SK-N-SH treated with all-trans-retinoic acid at 6 μM for 48 hours (cell line): ENCODE measurements at regions not wholly inside any gene's neighbourhood (a gene's known extent, or its start where the extent isn't known, plus 50 kb on each side); places are given as distances from the start of the nearest gene placed in this dataset.

ENCODE experiments used
- ATAC-seq: fragments of 200-7000 bp; cut with Tn5 transposase; 3 replicates; pipeline ENCODE4 v1.9.1; 2020; ENCODE audit warnings: mild to moderate bottlenecking, moderate library complexity
- ARNTL ChIP-seq: fragments of 450-650 bp; formaldehyde crosslinking; IDR thresholded peaks from 2 replicates; pipeline ENCODE4 v1.5.0; 2020; ENCODE audit warnings: low read depth, mild to moderate bottlenecking, moderate library complexity, borderline replicate concordance
- BACH2 ChIP-seq: fragments of 250-450 bp; sonication (Bioruptor Pico); IDR thresholded peaks from 2 replicates; pipeline ENCODE4 v1.9.0; 2021; ENCODE audit warnings: mild to moderate bottlenecking, borderline replicate concordance
- CSDC2 ChIP-seq: fragments of 250-450 bp; sonication (Bioruptor Pico); IDR thresholded peaks from 2 replicates; pipeline ENCODE4 v1.5.0; 2020; ENCODE audit warnings: mild to moderate bottlenecking, moderate library complexity
- CSRNP3 ChIP-seq: fragments of 250-450 bp; sonication (Bioruptor Pico); IDR thresholded peaks from 2 replicates; pipeline ENCODE4 v1.5.1; 2021; ENCODE audit warnings: mild to moderate bottlenecking, moderate library complexity
- ESRRG ChIP-seq: fragments of 250-450 bp; sonication (Bioruptor Pico); IDR thresholded peaks from 2 replicates; pipeline ENCODE4 v1.6.1; 2021; ENCODE audit warnings: mild to moderate bottlenecking
- GLIS3 ChIP-seq: fragments of 250-450 bp; sonication (Bioruptor Pico); IDR thresholded peaks from 2 replicates; pipeline ENCODE4 v1.5.0; 2020; ENCODE audit warnings: mild to moderate bottlenecking, moderate library complexity
- ISL1 ChIP-seq: fragments of 250-450 bp; sonication (Bioruptor Pico); IDR thresholded peaks from 2 replicates; pipeline ENCODE4 v2.1.2; 2022; ENCODE audit warnings: mild to moderate bottlenecking, moderate library complexity
- PATZ1 ChIP-seq: fragments of 250-450 bp; sonication (Bioruptor Pico); IDR thresholded peaks from 2 replicates; pipeline ENCODE4 v1.8.0; 2020; ENCODE audit warnings: mild to moderate bottlenecking, moderate library complexity, borderline replicate concordance
- PPARA ChIP-seq: fragments of 250-450 bp; sonication (Bioruptor Pico); IDR thresholded peaks from 2 replicates; pipeline ENCODE4 v1.5.0; 2020; ENCODE audit warnings: mild to moderate bottlenecking, borderline replicate concordance
- RARB ChIP-seq: fragments of 250-450 bp; sonication (Bioruptor Pico); IDR thresholded peaks from 2 replicates; pipeline ENCODE4 v1.8.0; 2021; ENCODE audit warnings: mild to moderate bottlenecking, moderate library complexity
- SNAI2 ChIP-seq: fragments of 250-450 bp; sonication (Bioruptor Pico); IDR thresholded peaks from 2 replicates; pipeline ENCODE4 v1.5.0; 2020; ENCODE audit warnings: mild to moderate bottlenecking, moderate library complexity
- TCF4 ChIP-seq: fragments of 250-450 bp; sonication (Bioruptor Pico); IDR thresholded peaks from 2 replicates; pipeline ENCODE4 v1.8.0; 2021; ENCODE audit warnings: mild to moderate bottlenecking, moderate library complexity, borderline replicate concordance
- ZC3H10 ChIP-seq: fragments of 250-450 bp; sonication (Bioruptor Pico); IDR thresholded peaks from 2 replicates; pipeline ENCODE4 v1.5.1; 2021; ENCODE audit warnings: mild to moderate bottlenecking, moderate library complexity
- ZFP30 ChIP-seq: fragments of 450-650 bp; formaldehyde crosslinking; IDR thresholded peaks from 2 replicates; pipeline ENCODE4 v1.5.0; 2022; ENCODE audit warnings: mild to moderate bottlenecking, moderate library complexity
- ZNF565 ChIP-seq: fragments of 450-650 bp; formaldehyde crosslinking; conservative IDR thresholded peaks from 2 replicates; pipeline ENCODE4 v1.5.0; 2020; ENCODE audit warnings: low read depth, mild to moderate bottlenecking, moderate library complexity
- ZNF70 ChIP-seq: fragments of 450-650 bp; formaldehyde crosslinking; IDR thresholded peaks from 2 replicates; pipeline ENCODE4 v1.5.0; 2020; ENCODE audit warnings: mild to moderate bottlenecking, moderate library complexity
- ZNF8 ChIP-seq: fragments of 450-650 bp; formaldehyde crosslinking; IDR thresholded peaks from 2 replicates; pipeline ENCODE4 v1.5.0; 2020; ENCODE audit warnings: mild to moderate bottlenecking, moderate library complexity
- TF ChIP-seq, protein P1 (sequence below): fragments of 250-450 bp; sonication (Bioruptor Pico); IDR thresholded peaks from 2 replicates; pipeline ENCODE4 v1.8.0; 2021; ENCODE audit warnings: low read depth, mild to moderate bottlenecking, moderate library complexity, borderline replicate concordance
- TF ChIP-seq, protein P2 (sequence below): fragments of 250-450 bp; sonication (Bioruptor Pico); IDR thresholded peaks from 2 replicates; pipeline ENCODE4 v1.5.0; 2020; ENCODE audit warnings: mild to moderate bottlenecking, moderate library complexity
- TF ChIP-seq, protein P3 (sequence below): fragments of 250-450 bp; sonication (Bioruptor Pico); IDR thresholded peaks from 2 replicates; pipeline ENCODE4 v1.5.1; 2020; ENCODE audit warnings: low read depth, mild to moderate bottlenecking, moderate library complexity

DNA sequence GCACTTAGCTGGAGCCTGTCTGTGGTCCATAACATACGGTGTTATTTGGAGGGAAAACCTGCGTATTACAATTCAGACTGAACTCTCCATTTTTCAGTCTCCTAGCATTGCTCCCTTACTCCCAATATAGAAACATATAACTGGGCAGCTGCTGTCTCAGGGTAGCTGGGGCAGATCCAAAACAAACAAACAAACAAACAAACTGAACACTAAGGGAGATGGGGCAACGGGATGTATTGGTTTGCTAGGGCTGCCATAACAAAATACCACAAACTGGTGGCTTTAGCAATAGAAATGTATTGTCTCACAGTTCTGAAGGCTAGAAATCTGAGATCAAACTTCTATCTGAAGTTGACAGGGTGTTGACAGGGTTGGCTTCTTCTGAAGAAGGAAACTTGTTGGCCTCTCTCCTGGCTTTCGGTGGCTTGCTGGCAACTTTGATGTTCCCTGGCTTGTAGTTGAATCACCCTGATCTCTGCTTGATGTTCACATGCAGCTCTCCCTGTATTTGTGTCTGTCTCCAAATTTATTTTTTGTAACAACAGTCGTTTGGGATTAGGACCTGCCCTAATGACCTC, 329.3 kb upstream of the ZNF804A start:
- ATAC-seq: no peak
- no peak for TF ChIP-seq GLIS3 (CRISPR knock-in tag)
- TF ChIP-seq TCF4 (CRISPR knock-in tag): no peak
- no peak for TF ChIP-seq CSRNP3 (CRISPR knock-in tag)
- no peak for TF ChIP-seq ISL1 (CRISPR knock-in tag)
- TF ChIP-seq RARB (CRISPR knock-in tag): no peak
- TF ChIP-seq ESRRG: no peak
- TF ChIP-seq CSDC2 (CRISPR knock-in tag): no peak
- no peak for TF ChIP-seq ARNTL (CRISPR knock-in tag)
- no peak for TF ChIP-seq ZC3H10
- TF ChIP-seq BACH2 (CRISPR knock-in tag): no peak
- TF ChIP-seq, protein P1, sequence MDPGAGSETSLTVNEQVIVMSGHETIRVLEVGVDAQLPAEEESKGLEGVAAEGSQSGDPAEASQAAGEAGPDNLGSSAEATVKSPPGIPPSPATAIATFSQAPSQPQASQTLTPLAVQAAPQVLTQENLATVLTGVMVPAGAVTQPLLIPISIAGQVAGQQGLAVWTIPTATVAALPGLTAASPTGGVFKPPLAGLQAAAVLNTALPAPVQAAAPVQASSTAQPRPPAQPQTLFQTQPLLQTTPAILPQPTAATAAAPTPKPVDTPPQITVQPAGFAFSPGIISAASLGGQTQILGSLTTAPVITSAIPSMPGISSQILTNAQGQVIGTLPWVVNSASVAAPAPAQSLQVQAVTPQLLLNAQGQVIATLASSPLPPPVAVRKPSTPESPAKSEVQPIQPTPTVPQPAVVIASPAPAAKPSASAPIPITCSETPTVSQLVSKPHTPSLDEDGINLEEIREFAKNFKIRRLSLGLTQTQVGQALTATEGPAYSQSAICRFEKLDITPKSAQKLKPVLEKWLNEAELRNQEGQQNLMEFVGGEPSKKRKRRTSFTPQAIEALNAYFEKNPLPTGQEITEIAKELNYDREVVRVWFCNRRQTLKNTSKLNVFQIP (CRISPR knock-in tag): no peak
- no peak for TF ChIP-seq ZNF8
- TF ChIP-seq, protein P2, sequence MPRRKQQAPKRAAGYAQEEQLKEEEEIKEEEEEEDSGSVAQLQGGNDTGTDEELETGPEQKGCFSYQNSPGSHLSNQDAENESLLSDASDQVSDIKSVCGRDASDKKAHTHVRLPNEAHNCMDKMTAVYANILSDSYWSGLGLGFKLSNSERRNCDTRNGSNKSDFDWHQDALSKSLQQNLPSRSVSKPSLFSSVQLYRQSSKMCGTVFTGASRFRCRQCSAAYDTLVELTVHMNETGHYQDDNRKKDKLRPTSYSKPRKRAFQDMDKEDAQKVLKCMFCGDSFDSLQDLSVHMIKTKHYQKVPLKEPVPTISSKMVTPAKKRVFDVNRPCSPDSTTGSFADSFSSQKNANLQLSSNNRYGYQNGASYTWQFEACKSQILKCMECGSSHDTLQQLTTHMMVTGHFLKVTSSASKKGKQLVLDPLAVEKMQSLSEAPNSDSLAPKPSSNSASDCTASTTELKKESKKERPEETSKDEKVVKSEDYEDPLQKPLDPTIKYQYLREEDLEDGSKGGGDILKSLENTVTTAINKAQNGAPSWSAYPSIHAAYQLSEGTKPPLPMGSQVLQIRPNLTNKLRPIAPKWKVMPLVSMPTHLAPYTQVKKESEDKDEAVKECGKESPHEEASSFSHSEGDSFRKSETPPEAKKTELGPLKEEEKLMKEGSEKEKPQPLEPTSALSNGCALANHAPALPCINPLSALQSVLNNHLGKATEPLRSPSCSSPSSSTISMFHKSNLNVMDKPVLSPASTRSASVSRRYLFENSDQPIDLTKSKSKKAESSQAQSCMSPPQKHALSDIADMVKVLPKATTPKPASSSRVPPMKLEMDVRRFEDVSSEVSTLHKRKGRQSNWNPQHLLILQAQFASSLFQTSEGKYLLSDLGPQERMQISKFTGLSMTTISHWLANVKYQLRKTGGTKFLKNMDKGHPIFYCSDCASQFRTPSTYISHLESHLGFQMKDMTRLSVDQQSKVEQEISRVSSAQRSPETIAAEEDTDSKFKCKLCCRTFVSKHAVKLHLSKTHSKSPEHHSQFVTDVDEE (CRISPR knock-in tag): no peak
- TF ChIP-seq, protein P3, sequence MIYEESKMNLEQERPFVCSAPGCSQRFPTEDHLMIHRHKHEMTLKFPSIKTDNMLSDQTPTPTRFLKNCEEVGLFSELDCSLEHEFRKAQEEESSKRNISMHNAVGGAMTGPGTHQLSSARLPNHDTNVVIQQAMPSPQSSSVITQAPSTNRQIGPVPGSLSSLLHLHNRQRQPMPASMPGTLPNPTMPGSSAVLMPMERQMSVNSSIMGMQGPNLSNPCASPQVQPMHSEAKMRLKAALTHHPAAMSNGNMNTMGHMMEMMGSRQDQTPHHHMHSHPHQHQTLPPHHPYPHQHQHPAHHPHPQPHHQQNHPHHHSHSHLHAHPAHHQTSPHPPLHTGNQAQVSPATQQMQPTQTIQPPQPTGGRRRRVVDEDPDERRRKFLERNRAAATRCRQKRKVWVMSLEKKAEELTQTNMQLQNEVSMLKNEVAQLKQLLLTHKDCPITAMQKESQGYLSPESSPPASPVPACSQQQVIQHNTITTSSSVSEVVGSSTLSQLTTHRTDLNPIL (CRISPR knock-in tag): no peak
- TF ChIP-seq ZNF565 (CRISPR knock-in tag): no peak
- TF ChIP-seq, all 23 proteins: peak for 0

GRCh38 chr2:184270660-184271059, 327.7 kb upstream of the ZNF804A start:
- TF ChIP-seq SNAI2: no peak
- no peak for TF ChIP-seq ZNF70 (CRISPR knock-in tag)
- no peak for TF ChIP-seq RARB (CRISPR knock-in tag)
- TF ChIP-seq BACH2 (CRISPR knock-in tag): no peak
- TF ChIP-seq ZC3H10: no peak
- TF ChIP-seq, protein P3 (CRISPR knock-in tag): no peak
- TF ChIP-seq CSRNP3 (CRISPR knock-in tag): no peak
- no peak for TF ChIP-seq ESRRG
- TF ChIP-seq, protein P2 (CRISPR knock-in tag): no peak
- no peak for TF ChIP-seq PPARA
- no peak for TF ChIP-seq GLIS3 (CRISPR knock-in tag)
- TF ChIP-seq ZNF8: no peak
- TF ChIP-seq CSDC2 (CRISPR knock-in tag): no peak
- TF ChIP-seq ARNTL (CRISPR knock-in tag): no peak
- TF ChIP-seq ISL1 (CRISPR knock-in tag): no peak
- no peak for TF ChIP-seq ZFP30 (CRISPR knock-in tag)
- TF ChIP-seq PATZ1 (CRISPR knock-in tag): no peak
- TF ChIP-seq, all 23 proteins: peak for 0
- ATAC-seq: no peak
